Smooth muscle cell (in vitro differentiated cells): ENCODE measurements at regions not wholly inside any gene's neighbourhood (a gene's known extent, or its start where the extent isn't known, plus 50 kb on each side); places are given as distances from the start of the nearest gene placed in this dataset.

Source experiments
- DNase-seq: peaks from one replicate; lab custom pipeline; 2025; ENCODE audit not compliant: unreplicated experiment; lab: John Stamatoyannopoulos, UW
- H2AFZ ChIP-seq: fragments of 200-600 bp; sonication (generic); 2 replicates; pipeline ENCODE4 v1.6.0; 2016; ENCODE audit warnings: antibody characterized with exemption, low read depth, mild to moderate bottlenecking
- H3F3A ChIP-seq: fragments of 200-600 bp; sonication (generic); 2 replicates; pipeline ENCODE4 v1.6.0; 2017; ENCODE audit warnings: antibody characterized with exemption, low read depth
- H3K27ac ChIP-seq: fragments of 200-600 bp; sonication (generic); 2 replicates; pipeline ENCODE4 v1.5.1; 2016; ENCODE audit warnings: low read depth, mild to moderate bottlenecking
- H3K27me3 ChIP-seq: fragments of 200-600 bp; sonication (generic); 2 replicates; pipeline ENCODE4 v1.6.1; 2016; ENCODE audit warnings: low read depth, mild to moderate bottlenecking
- H3K36me3 ChIP-seq: fragments of 200-600 bp; sonication (generic); 2 replicates; pipeline ENCODE4 v1.5.1; 2016; ENCODE audit warnings: low read depth
- H3K4me1 ChIP-seq: fragments of 200-600 bp; sonication (generic); 2 replicates; pipeline ENCODE4 v1.5.1; 2016; ENCODE audit warnings: low read depth
- H3K4me2 ChIP-seq: fragments of 200-600 bp; sonication (generic); 2 replicates; pipeline ENCODE4 v1.6.0; 2016; ENCODE audit warnings: mild to moderate bottlenecking
- H3K4me3 ChIP-seq: fragments of 200-600 bp; sonication (generic); 2 replicates; pipeline ENCODE4 v1.5.1; 2016; ENCODE audit warnings: mild to moderate bottlenecking
- H3K79me2 ChIP-seq: fragments of 200-600 bp; sonication (generic); 2 replicates; pipeline ENCODE4 v1.6.0; 2016; ENCODE audit warnings: low read depth, mild to moderate bottlenecking
- H3K9ac ChIP-seq: fragments of 200-600 bp; sonication (generic); 2 replicates; pipeline ENCODE4 v1.6.0; 2016; ENCODE audit warnings: low read depth
- H3K9me3 ChIP-seq: fragments of 200-600 bp; sonication (generic); replicated peaks from 2 replicates; pipeline ENCODE4 v1.5.1; 2016; ENCODE audit warnings: low read depth
- H4K20me1 ChIP-seq: fragments of 200-600 bp; sonication (generic); 2 replicates; pipeline ENCODE4 v1.6.0; 2016; ENCODE audit warnings: low read depth
- CTCF ChIP-seq: fragments of 200-600 bp; sonication (generic); IDR thresholded peaks from 2 replicates; pipeline ENCODE4 v1.5.1; 2017; ENCODE audit warnings: borderline replicate concordance, mild to moderate bottlenecking, antibody characterized with exemption; ENCODE audit not compliant: insufficient read depth, poor library complexity, severe bottlenecking
- WGBS: methylation state at CpG from one replicate; pipeline ENCODE4 v1.1.7; 2016; ENCODE audit warnings: low lambda C conversion rate; 5-methylcytosine and 5-hydroxymethylcytosine counted together

GRCh38 chr9:111237447-111237846 is 92.6 kb downstream of the OR2K2 start:
- Histone ChIP-seq H3K36me3 (no peaks in the 10 kb centered on the region), H3K9ac (no peak overlapping the region), H3K79me2 (no peaks in the 10 kb centered on the region), H4K20me1 (no peaks in the 10 kb centered on the region), H3K4me1 (peaks cover 14% of the 10 kb centered on the region), H3K27ac (no peak overlapping the region), H3F3A (no peaks in the 10 kb centered on the region), H2AFZ (no peak overlapping the region), H3K4me2 (no peak overlapping the region), H3K9me3 (no peaks in the 10 kb centered on the region), H3K4me3 (no peak overlapping the region), H3K27me3 (no peaks in the 10 kb centered on the region)
- no peak for TF ChIP-seq CTCF
- DNase-seq, result no peak
- 69% methylated on average over 1 of the region's 1 CpG for WGBS

- no peaks in the 10 kb centered on the region for H3K9me3 ChIP-seq
- no peaks in the 10 kb centered on the region for H3F3A ChIP-seq
- H3K79me2 ChIP-seq, result no peaks in the 10 kb centered on the region
- peaks cover 19% of the 10 kb centered on the region for H3K4me1 ChIP-seq
- WGBS, result 69% methylated on average over 2 of the region's 2 CpGs
- no peak overlapping the region for H3K4me3 ChIP-seq
- no peak for TF ChIP-seq CTCF
- no peak overlapping the region for H3K27ac ChIP-seq
- DNase-seq, result no peak
- H3K27me3 ChIP-seq, result no peaks in the 10 kb centered on the region
- no peaks in the 10 kb centered on the region for H3K36me3 ChIP-seq
- H3K4me2 ChIP-seq, result no peak overlapping the region
- H3K9ac ChIP-seq, result no peak overlapping the region
- no peak overlapping the region for H2AFZ ChIP-seq
- H4K20me1 ChIP-seq, result no peaks in the 10 kb centered on the region
Measured at GRCh38 chr9:111236332-111236731, 93.7 kb downstream of the OR2K2 start.

- Histone ChIP-seq H3K79me2 (no peaks in the 10 kb centered on the region), H3K36me3 (no peaks in the 10 kb centered on the region), H3K9ac (no peak overlapping the region), H3K9me3 (no peaks in the 10 kb centered on the region), H3K4me3 (no peak overlapping the region), H3F3A (no peaks in the 10 kb centered on the region), H4K20me1 (no peaks in the 10 kb centered on the region), H3K4me2 (no peak overlapping the region), H3K27me3 (no peaks in the 10 kb centered on the region), H3K4me1 (peaks cover 19% of the 10 kb centered on the region), H2AFZ (no peak overlapping the region), H3K27ac (no peak overlapping the region)
- DNase-seq, result no peak
- 87% methylated on average over 3 of the region's 3 CpGs for WGBS
- TF ChIP-seq CTCF, result no peak
Measured at GRCh38 chr9:111233963-111234362, 96.1 kb downstream of the OR2K2 start.

GRCh38 chr9:111232997-111233790 is 96.8 kb downstream of the OR2K2 start:
- no peak for DNase-seq
- Histone ChIP-seq H3K9ac (no peak overlapping the region), H3K79me2 (no peaks in the 10 kb centered on the region), H3F3A (no peaks in the 10 kb centered on the region), H3K4me2 (no peak overlapping the region), H3K4me1 (peaks cover 19% of the 10 kb centered on the region), H3K27ac (no peak overlapping the region), H3K27me3 (no peaks in the 10 kb centered on the region), H4K20me1 (no peaks in the 10 kb centered on the region), H2AFZ (no peak overlapping the region), H3K4me3 (no peak overlapping the region), H3K36me3 (no peaks in the 10 kb centered on the region), H3K9me3 (no peaks in the 10 kb centered on the region)
- WGBS, result 72% methylated on average over 8 of the region's 8 CpGs
- TF ChIP-seq CTCF, result no peak
